OCI-LY1 (cell line): ENCODE measurements at regions not wholly inside any gene's neighbourhood (a gene's known extent, or its start where the extent isn't known, plus 50 kb on each side); places are given as distances from the start of the nearest gene placed in this dataset.

Experiments
- H2AFZ ChIP-seq: fragments of 200-600 bp; sonication (generic), shearing (Covaris generic); 2 replicates; pipeline ENCODE4 v1.6.0; 2014; ENCODE audit warnings: antibody characterized with exemption, mild to moderate bottlenecking, low read length
- H3F3A ChIP-seq: fragments of 200-600 bp; sonication (generic), shearing (Covaris generic); 2 replicates; pipeline ENCODE4 v1.6.0; 2014; ENCODE audit warnings: mild to moderate bottlenecking, antibody characterized with exemption, low read length, moderate library complexity; ENCODE audit not compliant: insufficient read depth
- H3K27ac ChIP-seq: fragments of 200-600 bp; sonication (generic); 2 replicates; pipeline ENCODE4 v1.5.1; 2014; ENCODE audit warnings: low read length, mixed run types, mild to moderate bottlenecking, low read depth; ENCODE audit not compliant: poor library complexity, severe bottlenecking
- H3K27me3 ChIP-seq: fragments of 200-600 bp; sonication (generic); 2 replicates; pipeline ENCODE4 v1.6.0; 2014; ENCODE audit warnings: antibody characterized with exemption, mild to moderate bottlenecking, low read length, moderate library complexity; ENCODE audit not compliant: insufficient read depth
- H3K36me3 ChIP-seq: fragments of 200-600 bp; sonication (generic); 2 replicates; pipeline ENCODE4 v1.6.1; 2014; ENCODE audit warnings: mild to moderate bottlenecking, antibody characterized with exemption, low read length, moderate library complexity, mixed read lengths; ENCODE audit not compliant: insufficient read depth
- H3K4me1 ChIP-seq: fragments of 200-600 bp; sonication (generic); 2 replicates; pipeline ENCODE4 v1.5.1; 2014; ENCODE audit warnings: mild to moderate bottlenecking, low read length, moderate library complexity; ENCODE audit not compliant: insufficient read depth, severe bottlenecking
- H3K4me2 ChIP-seq: fragments of 200-600 bp; sonication (generic), shearing (Covaris generic); 2 replicates; pipeline ENCODE4 v1.6.1; 2014; ENCODE audit warnings: low read length
- H3K4me3 ChIP-seq: fragments of 200-600 bp; sonication (generic); 2 replicates; pipeline ENCODE4 v1.5.1; 2014; ENCODE audit warnings: low read length, low read depth, mild to moderate bottlenecking, mixed read lengths; ENCODE audit not compliant: poor library complexity, severe bottlenecking
- H3K79me2 ChIP-seq: fragments of 200-600 bp; shearing (Covaris generic); 2 replicates; pipeline ENCODE4 v1.6.1; 2016; ENCODE audit warnings: mixed run types, low read length, mixed read lengths; ENCODE audit not compliant: insufficient read depth
- H3K9ac ChIP-seq: fragments of 200-600 bp; sonication (generic), shearing (Covaris generic); 2 replicates; pipeline ENCODE4 v1.6.1; 2014; ENCODE audit warnings: mild to moderate bottlenecking, low read length, mixed read lengths
- H3K9me2 ChIP-seq: fragments of 200-600 bp; sonication (generic), shearing (Covaris generic); 2 replicates; pipeline ENCODE4 v1.6.1; 2014; ENCODE audit warnings: low read depth, mild to moderate bottlenecking, low read length, mixed read lengths
- H3K9me3 ChIP-seq: fragments of 200-600 bp; shearing (Covaris generic); 2 replicates; pipeline ENCODE4 v1.6.1; 2014; ENCODE audit warnings: low read length, mixed read lengths
- H4K20me1 ChIP-seq: fragments of 200-600 bp; sonication (generic), shearing (Covaris generic); 2 replicates; pipeline ENCODE4 v1.6.0; 2016; ENCODE audit warnings: mild to moderate bottlenecking, low read length; ENCODE audit not compliant: insufficient read depth
- CTCF ChIP-seq: fragments of 200-600 bp; sonication (generic), shearing (Covaris generic); IDR thresholded peaks from 2 replicates; pipeline ENCODE4 v1.5.1; 2017; ENCODE audit warnings: mild to moderate bottlenecking, antibody characterized with exemption, low read length, moderate library complexity, mixed read lengths
- EZH2 ChIP-seq: fragments of 200-600 bp; sonication (generic), shearing (Covaris generic); IDR thresholded peaks from 2 replicates; pipeline ENCODE4 v1.8.0; 2017; ENCODE audit warnings: borderline replicate concordance, mixed run types, mild to moderate bottlenecking, antibody characterized with exemption, low read length, moderate library complexity, mixed read lengths

- Histone ChIP-seq H3K4me3 (no peak overlapping the region), H3K36me3 (no peaks in the 10 kb centered on the region), H2AFZ (no peak overlapping the region), H3K9ac (no peak overlapping the region), H3K4me1 (no peaks in the 10 kb centered on the region), H3K79me2 (no peaks in the 10 kb centered on the region), H3K9me3 (no peaks in the 10 kb centered on the region), H4K20me1 (no peaks in the 10 kb centered on the region), H3K27ac (no peak overlapping the region), H3K27me3 (no peaks in the 10 kb centered on the region), H3F3A (no peaks in the 10 kb centered on the region), H3K4me2 (no peak overlapping the region), H3K9me2 (no peaks in the 10 kb centered on the region)
- TF ChIP-seq EZH2 (no peak), CTCF (no peak)
Measured at GRCh38 chr16:82242201-82242600, 72.2 kb upstream of the MPHOSPH6 start.

GRCh38 chr16:82241469-82242052 lies 71.5 kb upstream of the MPHOSPH6 start:
- H3F3A ChIP-seq, result no peaks in the 10 kb centered on the region
- no peaks in the 10 kb centered on the region for H4K20me1 ChIP-seq
- no peaks in the 10 kb centered on the region for H3K79me2 ChIP-seq
- no peak for TF ChIP-seq EZH2
- TF ChIP-seq CTCF, result no peak
- no peaks in the 10 kb centered on the region for H3K9me2 ChIP-seq
- H2AFZ ChIP-seq, result no peak overlapping the region
- no peaks in the 10 kb centered on the region for H3K4me1 ChIP-seq
- no peak overlapping the region for H3K4me2 ChIP-seq
- no peaks in the 10 kb centered on the region for H3K9me3 ChIP-seq
- H3K4me3 ChIP-seq, result no peak overlapping the region
- no peaks in the 10 kb centered on the region for H3K36me3 ChIP-seq
- H3K27ac ChIP-seq, result no peak overlapping the region
- H3K27me3 ChIP-seq, result no peaks in the 10 kb centered on the region
- no peak overlapping the region for H3K9ac ChIP-seq

GRCh38 chr16:82240111-82240510 lies 70.1 kb upstream of the MPHOSPH6 start:
- Histone ChIP-seq H3K9me3 (no peaks in the 10 kb centered on the region), H2AFZ (no peak overlapping the region), H3K9me2 (no peaks in the 10 kb centered on the region), H3K4me3 (no peak overlapping the region), H3K36me3 (no peaks in the 10 kb centered on the region), H3K9ac (no peak overlapping the region), H3K4me2 (no peak overlapping the region), H3K27me3 (no peaks in the 10 kb centered on the region), H3F3A (no peaks in the 10 kb centered on the region), H3K79me2 (no peaks in the 10 kb centered on the region), H4K20me1 (no peaks in the 10 kb centered on the region), H3K27ac (no peak overlapping the region), H3K4me1 (no peaks in the 10 kb centered on the region)
- TF ChIP-seq CTCF, result no peak
- TF ChIP-seq EZH2, result no peak
